ENCODE measurements at regions not wholly inside any gene's neighbourhood (a gene's known extent, or its start where the extent isn't known, plus 50 kb on each side); places are given as distances from the start of the nearest gene placed in this dataset.

GRCh38 chr1:95699149-95699953, 465.3 kb downstream of the RWDD3 start:
- TF ChIP-seq, protein P1, sequence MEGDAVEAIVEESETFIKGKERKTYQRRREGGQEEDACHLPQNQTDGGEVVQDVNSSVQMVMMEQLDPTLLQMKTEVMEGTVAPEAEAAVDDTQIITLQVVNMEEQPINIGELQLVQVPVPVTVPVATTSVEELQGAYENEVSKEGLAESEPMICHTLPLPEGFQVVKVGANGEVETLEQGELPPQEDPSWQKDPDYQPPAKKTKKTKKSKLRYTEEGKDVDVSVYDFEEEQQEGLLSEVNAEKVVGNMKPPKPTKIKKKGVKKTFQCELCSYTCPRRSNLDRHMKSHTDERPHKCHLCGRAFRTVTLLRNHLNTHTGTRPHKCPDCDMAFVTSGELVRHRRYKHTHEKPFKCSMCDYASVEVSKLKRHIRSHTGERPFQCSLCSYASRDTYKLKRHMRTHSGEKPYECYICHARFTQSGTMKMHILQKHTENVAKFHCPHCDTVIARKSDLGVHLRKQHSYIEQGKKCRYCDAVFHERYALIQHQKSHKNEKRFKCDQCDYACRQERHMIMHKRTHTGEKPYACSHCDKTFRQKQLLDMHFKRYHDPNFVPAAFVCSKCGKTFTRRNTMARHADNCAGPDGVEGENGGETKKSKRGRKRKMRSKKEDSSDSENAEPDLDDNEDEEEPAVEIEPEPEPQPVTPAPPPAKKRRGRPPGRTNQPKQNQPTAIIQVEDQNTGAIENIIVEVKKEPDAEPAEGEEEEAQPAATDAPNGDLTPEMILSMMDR (IDR thresholded peaks at IDR 0.05), result no peak
- no peak for TF ChIP-seq POLR2A (IDR thresholded peaks at IDR 0.05)
